ENCODE measurements at regions not wholly inside any gene's neighbourhood (a gene's known extent, or its start where the extent isn't known, plus 50 kb on each side); places are given as distances from the start of the nearest gene placed in this dataset.

DNA sequence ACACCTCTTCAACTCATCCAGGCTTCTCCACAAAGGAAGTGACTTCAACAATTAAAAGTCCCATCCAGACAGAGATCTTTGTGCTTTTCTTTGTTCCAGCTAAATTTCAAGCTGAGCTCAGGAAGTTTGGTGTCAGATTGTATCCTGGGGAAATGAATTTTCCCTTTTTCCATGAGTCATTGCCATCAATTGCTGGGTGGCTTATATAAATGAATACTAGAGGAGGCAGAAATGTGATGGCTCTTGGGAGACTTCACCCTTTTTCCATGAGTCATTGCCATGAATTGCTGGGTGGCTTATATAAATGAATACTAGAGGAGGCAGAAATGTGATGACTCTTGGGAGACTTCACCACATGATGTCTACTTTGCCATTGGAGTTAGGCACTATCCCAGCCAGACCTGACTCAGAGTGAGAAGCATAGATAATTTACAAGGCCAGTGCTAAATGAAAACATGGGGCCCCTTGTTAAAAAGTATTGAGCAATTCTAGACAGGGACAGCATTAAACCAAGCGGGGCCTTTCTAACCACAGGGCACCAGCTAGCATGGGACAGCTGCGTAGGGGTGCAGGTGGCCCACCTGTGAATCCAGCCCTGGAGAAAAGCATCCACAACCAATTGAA lies 339.2 kb upstream of the PODXL start:
- DNase-seq: no peak

DNA sequence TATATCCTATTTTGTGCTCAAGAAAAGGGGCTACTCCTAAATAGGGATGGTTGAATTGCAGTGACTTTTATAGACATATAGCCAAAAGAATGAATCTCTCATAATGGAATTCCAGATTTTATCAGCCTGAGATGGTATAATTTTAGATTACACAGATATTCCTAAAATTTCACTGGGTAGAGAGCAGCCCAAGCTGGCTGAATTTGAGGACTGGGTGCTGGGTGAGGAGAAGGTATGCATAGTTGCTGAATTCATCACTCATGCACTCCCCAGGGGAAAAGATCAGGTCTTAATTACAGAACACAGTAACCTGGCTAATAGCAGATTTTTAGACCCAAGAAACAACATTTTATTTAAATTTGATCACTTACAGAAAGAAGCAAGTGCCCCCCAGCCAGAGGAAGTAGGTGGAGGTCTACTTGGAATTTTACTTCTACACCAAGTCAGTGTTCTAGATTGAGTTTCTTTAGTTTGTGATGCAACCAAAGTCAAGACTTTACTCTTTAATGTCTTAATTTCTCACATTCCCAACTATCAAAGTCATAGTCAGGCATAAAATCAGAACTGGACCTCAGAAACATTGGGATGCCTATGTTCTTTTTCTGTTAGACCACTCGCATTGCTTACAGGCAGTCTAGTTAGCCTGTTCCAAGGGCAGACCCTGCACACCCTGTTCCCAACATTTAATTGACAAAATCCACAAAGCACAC lies 337.4 kb upstream of the PODXL start:
- DNase-seq: no peak

DNA sequence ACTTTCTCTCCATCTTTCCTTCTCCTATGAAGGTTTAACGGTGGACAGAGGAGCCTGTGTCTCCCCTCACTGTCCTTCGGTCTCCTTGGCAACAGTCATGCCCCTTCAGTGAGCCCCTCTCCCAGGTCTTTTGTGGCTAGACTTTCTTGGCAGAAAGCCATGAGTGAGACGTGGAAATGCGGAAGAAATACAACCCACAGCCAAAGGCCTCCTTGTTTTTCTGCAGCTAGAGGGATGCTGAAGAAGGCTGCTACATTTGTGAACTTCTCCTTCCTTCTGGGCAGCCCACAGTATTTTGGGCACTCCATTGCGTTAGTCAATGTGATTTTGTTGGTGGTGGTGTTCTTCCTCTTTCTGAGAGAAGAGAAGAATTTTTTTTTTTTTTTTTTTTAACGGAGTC lies 333.7 kb upstream of the PODXL start:
- no peak for DNase-seq

DNA sequence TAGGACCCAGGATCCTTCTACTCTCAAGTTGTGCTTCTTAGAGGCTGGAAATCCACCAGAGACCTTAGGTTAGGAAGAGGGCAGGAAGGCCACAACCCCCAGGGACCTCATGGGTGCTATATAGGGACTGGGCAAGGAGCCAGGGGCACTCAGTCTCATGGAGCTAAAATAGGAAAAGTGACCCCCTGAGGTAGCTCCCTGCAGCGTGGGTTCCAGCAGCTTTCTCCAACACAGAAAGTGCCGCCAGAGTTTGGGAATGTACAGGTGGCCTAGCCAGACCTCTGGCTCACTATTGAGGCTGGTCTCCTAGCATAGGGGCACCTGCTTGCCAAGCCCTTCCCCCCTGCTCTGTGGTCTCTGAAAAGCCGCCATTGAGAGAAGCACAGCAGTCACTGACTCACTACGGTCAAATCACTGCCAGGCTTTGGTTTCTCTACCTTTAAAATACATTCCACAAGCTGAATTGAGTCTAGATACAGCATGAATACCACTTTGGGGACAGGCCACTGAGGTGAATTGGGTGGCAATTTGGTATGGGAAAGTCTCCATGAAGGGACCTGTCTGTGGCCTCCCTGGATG lies 333.2 kb upstream of the PODXL start:
- no peak for DNase-seq

DNA sequence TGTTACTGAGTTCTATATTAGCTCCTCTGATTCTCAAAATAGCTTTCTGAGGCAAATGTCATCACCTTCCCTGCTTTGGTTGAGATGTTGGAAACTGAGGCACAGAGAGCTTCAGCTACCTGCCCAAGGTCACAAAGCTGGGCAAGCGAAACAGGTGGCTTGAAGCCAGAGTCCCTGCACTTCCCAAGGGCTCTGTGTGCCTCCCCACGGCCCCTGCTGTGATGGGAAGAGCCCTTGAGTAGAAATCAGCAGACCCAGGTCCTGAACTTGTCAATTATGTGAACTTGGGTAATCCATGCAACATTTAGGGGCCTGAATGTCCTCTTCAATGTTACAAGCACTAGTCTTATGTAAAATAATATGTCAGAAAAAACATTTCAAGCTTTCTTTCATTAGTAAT lies 327.3 kb upstream of the PODXL start:
- DNase-seq: no peak

DNA sequence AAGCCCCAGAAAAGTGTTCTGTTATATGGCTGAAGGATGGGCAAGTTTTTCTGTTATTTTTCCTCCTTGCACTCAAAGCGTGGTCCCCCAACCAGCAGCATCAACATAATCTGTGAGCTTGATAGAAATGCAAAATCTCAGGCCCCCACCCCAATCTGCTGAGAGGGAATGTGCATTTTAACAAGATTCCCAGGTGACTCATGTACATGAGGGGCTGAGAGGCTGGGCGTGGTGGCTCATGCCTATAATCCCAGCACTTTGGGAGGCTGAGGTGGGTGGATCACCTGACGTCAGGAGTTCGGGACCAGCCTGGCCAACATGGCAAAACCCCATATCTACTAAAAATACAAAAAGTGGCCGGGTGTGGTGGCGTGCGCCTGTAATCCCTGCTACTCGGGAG lies 326.8 kb upstream of the PODXL start:
- DNase-seq: no peak

DNA sequence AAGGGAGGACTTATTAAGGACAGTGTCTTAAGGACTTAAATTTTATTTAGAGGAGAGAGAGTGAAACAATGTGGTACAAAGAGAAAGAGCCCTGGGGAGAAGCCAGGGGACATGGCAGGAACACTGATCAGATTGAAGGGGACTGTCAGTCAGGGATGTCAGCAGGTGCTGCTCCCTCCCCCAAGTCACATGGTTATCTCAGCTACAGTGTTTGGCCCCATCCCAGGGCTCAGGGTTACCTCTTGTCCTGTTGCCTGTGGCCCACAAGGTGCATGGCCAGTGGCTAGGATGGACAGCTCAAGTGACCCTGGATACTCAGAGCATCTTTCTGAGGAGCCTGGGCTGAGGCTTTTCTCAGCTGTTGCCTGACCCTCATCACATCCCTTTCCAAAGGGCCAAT lies 325.9 kb upstream of the PODXL start:
- DNase-seq: no peak

DNA sequence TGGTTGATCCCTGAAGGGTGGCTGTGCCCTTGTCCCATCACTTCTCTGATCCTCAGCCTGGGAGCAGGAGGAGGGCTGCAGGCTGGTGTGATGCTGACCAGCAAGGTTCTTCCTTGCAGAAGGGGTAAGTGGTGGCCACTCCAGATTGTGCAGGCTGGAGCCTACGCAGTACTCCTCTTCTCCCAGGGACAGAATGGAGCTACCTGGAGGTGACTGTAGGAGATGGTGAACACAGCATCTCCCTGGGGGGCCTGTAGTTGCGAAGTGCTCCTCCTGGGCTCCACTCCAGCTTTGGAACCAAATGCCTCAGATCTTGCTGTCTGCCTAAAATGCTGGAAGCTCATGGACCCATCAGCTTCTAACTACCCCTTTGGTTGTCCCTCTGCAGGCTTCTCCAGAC lies 323.6 kb upstream of the PODXL start:
- DNase-seq: no peak

DNA sequence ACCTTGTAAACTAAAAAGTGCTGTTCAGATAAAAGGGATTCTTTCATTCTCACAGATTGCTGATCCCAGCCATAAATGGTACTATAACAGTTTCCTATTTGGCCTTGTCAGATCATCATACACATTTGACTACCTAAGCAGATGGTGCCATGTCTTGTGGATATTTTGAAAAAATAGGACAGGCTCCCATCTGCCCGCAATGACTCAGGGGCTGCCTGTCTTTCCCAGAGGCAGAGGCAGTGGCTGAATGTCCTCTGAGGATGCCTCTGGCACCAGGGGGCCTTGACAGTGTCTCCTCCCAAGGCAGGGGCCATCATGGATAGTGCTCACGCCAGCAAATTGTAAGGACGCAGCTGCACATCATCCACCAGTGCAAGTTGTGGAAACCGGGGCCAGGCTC lies 323.0 kb upstream of the PODXL start:
- no peak for DNase-seq

DNA sequence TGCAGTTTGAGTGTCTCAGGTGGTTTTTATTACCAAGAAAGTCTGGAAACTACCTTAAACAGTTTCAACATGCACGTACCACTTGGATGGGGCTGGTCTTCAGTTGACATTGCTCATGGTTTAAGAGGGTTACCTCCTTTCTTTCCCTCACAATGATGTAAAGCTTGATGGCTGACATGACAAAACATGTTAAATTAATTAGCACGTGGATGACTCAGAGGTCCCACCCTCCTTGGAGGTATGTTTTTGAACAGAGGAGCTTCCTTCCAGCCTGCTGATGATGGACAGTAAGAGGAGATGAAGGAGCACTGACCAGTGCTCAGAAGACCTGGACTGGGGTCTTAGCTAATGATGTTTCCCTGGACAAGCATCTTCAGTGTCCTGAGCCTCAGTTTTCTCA lies 322.3 kb upstream of the PODXL start:
- DNase-seq: no peak

DNA sequence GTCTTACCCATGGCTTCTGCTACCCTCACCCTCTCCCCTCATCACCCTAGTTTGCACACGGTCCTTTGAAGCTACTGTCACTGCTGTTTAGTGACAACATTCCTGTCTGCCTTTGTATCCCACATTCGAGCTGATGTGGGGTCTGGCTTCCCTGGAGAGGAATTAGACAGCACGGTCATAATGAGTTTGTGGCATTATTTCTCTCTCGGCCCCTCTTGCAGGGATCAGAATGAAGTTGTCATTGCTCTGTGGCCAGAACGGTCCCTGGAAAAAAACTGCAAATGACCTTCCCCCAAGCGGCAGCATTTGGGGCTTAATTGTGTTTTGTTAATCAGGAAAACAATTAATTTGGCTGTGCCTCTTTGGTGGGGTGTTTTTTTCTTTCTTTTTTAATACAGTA lies 317.2 kb upstream of the PODXL start:
- no peak for DNase-seq

DNA sequence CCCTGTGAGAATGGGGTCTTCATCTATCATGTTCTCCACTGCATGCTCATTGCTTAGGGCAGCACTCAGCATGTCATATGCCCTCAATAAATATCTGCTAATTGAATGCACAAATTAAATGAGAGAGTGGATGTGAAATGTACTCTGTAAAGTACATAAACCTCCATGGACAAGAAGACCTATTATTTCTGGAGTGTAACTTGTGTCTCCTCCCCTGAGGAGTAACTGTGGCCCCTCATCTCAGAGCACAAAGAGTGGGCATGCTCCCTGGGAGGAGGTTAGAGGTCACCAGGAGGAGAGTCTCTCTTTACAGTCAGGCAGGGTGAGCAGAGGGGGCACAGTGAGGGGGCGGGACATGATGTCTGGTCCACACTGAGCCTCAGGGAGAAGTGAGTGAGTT lies 313.6 kb upstream of the PODXL start:
- DNase-seq: no peak

DNA sequence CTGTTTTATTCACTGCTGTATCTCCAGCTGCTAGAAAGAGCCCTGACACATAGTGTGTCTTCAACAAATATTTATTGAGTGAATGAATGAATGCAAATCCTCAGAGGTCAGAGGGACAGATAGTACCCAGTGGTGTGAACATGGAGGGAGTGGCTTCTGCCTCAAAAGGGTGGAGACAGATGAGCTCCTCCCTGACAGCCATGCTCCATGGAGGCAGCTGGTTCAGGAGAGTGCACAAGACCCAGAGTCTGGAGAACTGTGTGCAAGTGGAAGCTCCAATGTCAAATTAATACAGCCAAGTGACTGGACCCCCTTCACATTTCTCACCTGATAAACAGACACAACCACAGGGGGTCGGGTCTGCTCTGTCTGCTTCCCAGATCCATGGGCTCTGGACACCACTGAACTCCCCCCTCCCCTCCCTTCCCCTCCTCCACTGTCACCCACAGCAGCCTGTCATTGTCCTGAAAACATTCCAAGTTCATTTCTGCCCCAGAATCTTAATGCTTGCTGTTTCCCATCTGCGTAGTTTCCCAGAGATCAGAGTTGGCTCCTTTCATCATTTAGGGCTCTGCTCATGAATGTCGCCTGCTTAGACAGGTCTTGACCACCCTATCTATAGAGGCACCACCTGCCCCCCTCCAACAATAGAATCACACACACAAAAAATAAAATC lies 312.9 kb upstream of the PODXL start:
- no peak for DNase-seq

DNA sequence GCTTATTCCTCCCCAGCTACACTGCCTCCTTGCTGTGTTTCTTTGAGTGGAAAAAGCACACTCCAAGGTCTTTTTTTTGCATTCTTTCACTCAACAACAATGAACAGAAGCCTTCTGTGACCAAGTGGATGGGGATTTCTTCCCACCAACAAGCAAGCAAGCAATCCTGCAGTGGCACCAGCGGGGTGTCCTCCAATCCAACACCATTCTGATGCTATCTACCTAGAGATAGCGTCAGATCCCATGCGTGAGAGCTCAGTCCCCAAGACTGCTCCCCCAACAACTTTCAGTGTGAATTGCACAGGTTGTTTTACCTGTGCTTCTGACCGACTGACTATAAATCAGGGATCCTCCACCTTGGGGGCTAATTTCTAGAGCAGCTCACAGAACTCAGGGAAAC lies 311.0 kb upstream of the PODXL start:
- no peak for DNase-seq

DNA sequence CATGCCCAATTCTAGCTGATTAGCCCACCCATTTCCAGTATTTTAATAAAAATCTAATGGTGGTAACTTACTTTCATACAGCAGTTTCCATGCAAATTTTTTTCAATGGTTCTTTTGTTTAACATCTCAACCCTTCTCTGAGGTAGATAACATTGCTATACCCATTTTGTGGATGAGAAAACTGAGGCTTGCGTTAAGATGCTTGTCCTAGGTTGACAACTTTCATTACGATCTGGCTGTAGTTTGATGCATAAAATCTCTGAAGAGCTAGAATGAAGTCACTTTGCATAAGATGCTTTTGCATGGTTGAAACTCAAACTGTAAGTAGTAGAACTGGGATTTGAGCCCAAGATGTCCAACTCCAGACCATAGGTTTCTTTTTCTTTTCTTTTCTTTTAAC lies 309.5 kb upstream of the PODXL start:
- DNase-seq: no peak

DNA sequence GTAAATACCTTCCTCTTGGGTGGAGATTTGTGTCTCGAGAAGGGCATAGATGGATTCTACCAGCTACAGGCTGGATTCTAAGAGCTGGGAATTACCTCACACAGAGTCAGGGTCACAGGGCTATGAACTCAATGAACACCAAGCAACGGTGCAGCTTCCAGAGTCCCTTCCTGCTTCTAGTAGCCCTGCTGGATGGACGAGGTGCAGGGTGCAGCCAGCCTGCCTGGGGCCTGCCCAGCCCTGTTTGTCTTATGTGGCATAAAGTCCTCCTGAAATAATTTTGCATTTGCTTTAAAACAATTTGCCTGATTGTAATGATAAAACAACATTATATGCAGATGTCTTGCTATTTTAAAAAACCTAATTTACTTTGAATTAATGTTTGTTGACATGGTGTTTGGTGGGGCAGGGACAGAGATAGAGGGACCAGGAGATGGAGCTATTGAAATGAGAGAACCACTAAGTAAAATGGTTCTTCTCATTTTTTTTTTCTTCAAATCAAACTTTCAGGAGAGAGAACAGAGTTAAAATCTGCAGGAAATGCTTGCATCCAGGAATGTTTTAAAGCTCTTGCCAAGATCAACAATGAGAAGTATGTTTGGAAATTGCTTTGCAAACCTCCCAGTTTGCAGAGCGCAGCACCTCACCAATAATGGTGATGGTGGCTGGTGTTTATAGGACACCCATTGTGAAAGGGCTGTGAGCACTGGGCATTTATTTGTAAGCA lies 305.4 kb upstream of the PODXL start:
- no peak for DNase-seq

DNA sequence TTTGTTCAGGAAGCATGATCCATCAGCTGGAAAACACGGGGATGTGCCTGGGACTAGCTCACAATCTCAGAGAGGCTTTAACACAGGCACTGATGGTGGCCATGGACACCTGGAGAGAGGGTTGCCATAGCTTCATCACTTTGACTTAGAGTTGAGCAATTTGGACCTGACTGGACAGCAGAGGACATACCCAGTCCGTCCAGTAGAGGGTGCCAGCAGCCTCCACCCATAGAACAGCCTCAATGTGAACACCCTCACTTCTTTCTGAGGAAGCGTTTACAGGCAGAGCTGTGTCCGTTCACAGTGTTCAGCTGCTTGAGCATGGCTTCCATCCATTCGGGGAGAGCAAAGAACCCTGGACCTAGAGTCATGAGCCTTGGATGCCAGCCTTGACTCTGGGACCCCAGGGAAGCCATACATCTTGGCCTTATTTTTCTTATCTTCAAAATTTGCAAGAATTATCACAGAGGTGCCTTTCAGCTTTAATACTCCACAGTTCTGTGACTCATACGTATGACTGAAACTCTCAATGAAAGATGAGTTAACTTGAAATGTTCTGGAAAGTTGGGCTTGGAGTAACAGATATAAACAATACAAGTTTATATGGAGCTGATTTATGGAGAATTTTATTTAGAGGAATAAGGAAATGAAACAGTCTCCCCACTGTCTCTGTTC lies 302.9 kb upstream of the PODXL start:
- DNase-seq: peak; percentile 33

DNA sequence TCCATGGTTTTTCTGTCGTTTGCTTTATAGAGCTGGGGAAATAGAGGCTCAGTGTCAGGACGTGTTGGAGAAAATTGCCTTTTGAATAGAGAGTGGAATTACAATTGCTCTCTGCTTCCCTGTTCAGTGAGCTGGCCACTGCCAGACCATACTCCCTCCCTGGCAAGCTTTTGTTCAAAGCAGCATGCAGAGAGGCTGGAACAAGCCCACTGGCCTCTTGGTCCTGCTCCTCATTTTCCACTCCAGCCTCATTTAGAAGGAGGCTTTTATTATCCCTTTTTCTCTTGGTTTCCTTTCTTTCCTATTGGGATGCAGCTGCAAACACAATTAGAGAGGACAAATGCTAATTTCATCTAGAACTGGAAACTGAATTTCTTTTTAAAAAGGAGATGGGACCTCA lies 302.2 kb upstream of the PODXL start:
- DNase-seq: no peak

DNA sequence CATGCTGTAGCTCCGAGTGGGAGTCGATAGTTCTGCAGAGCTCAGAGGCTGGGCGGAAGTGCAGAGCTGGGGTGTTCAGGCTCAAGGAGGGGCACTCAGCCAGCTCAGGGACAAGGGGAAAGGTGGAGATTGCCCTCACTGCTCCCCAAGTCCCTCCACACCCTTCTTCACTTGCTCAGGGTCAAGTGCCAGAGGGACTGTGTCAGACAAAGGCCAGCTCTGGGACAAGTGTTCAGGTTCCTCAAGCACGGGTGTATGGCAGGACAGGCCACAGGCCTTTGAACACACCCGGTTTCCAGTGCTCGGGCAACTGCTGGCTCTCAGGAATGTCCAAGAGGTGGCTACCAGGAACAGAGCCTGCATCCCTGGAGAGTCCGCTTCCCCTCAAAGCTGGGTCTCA lies 293.0 kb upstream of the PODXL start:
- DNase-seq: no peak

DNA sequence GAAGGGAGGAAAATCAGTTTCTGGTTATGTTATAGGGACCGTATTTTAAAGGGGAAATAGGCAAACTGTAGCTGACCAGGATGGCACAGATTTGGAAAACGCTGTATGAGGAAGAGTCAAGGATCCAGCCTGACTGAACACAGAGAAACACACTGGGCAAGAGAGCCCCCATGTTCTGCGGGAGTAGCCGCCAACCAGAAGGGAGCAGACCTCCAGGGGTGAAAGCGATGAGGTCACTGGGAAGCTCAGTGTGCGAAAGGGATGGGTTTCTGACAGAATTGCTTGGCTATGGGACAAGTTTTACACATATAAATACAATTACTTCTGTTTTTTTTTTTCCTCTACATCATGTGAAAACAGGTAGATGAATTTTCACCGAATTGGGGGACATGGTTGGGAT lies 291.6 kb upstream of the PODXL start:
- DNase-seq: no peak

DNA sequence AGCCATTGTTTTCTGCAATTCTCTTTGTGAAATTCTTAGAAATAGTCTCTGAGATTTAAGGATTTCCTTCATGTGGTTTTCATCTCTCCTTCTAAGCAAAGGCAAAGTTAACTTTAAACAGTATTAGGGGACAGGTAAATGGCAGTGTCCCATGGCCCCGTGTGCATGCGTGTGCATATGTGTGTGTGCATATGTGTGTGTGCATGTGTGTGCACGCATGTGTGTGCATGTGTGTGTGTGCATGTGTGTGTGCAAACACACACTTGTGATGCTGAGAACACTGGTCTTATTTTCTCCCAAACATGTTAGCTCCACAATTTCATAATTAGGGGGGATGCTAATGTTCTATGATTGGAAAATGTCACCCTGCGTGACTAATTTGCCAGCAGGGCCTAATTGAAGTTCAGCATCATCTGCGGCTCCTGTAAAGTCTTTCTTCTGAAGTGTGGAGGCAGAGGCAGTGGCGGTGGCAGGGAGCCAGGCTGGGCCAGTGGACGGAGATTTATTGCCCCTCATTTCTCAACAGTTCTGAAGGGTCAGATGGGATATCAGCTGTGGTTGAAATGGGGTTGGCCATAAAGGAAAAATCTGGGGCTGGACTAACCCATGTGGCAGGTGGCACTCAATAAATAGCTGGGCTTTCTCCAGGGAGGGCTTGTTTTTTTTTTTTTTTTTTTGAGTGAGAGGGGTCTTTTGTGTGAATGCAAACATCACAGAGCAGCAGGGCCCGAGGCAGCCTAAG lies 289.3 kb upstream of the PODXL start:
- no peak for DNase-seq

DNA sequence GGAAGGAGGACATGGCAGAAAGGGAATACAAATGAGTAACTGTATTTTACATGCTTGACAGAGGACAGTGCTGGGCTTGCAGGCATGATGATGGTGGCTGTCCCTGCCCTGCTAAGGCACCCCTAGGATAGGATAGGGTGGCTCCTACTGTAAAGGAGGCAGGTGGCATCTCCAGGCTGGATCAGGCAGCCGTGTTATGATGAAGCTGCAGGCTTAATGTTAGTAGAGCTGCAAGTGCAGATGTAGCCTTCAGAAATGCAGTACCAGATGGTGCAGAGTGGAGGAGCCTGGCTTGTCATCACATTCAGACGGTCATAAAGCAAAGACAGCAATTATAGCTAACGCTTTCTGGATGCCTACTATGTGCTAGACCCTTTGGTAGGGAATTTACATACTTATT lies 287.9 kb upstream of the PODXL start:
- DNase-seq: no peak
